H1 (cell line): ENCODE measurements at regions not wholly inside any gene's neighbourhood (a gene's known extent, or its start where the extent isn't known, plus 50 kb on each side); places are given as distances from the start of the nearest gene placed in this dataset.

ENCODE experiments used
- CTCF ChIP-seq, 3 experiments: IDR thresholded peaks; 1 replicate in 2 of 3; 2 replicates in 1 of 3; pipeline versions ENCODE4 v1.5.1 to v1.6.1; 2011; ENCODE audit warnings: low read length in 3 of 3, mild to moderate bottlenecking in 3 of 3, inconsistent platforms in 2 of 3, low read depth in 1 of 3, moderate library complexity in 1 of 3; ENCODE audit not compliant: insufficient read depth in 1 of 3; ENCODE audit errors: control extremely low read depth in 1 of 3
- EZH2 ChIP-seq: fragments of 200-600 bp; sonication (generic); IDR thresholded peaks from 2 replicates; pipeline ENCODE4 v1.7.1; 2012; ENCODE audit warnings: low read depth, mild to moderate bottlenecking, moderate library complexity, low read length, inconsistent platforms; ENCODE audit not compliant: severe bottlenecking
- POU5F1 ChIP-seq: IDR thresholded peaks from 2 replicates; pipeline ENCODE4 v1.6.1; 2011; ENCODE audit warnings: low read depth, mild to moderate bottlenecking, low read length, moderate library complexity
- SIN3A ChIP-seq, 2 experiments: IDR thresholded peaks in 1 of 2; conservative IDR thresholded peaks in 1 of 2; 2 replicates each; pipeline ENCODE4 v1.6.1; 2011 to 2012; ENCODE audit warnings: low read length in 2 of 2, improper control_type of control experiment in 1 of 2, low read depth in 1 of 2, mild to moderate bottlenecking in 1 of 2

GRCh38 chr3:156036258-156037053 lies 83.9 kb upstream of the KCNAB1 start:
- no peak for TF ChIP-seq CTCF (IDR thresholded peaks at IDR 0.05; ENCODE audit: control extremely low read depth in 1 of 3, insufficient read depth in 1 of 3, low read depth in 1 of 3, low read length in 3 of 3)
- no peak for TF ChIP-seq SIN3A (conservative IDR thresholded peaks at IDR 0.05 in 1 of 2, IDR thresholded peaks at IDR 0.05 in 1 of 2; ENCODE audit: low read depth in 1 of 2, low read length in 2 of 2)
- no peak for TF ChIP-seq POU5F1
- no peak for TF ChIP-seq EZH2
